Panc1 (cell line): ENCODE measurements at regions not wholly inside any gene's neighbourhood (a gene's known extent, or its start where the extent isn't known, plus 50 kb on each side); places are given as distances from the start of the nearest gene placed in this dataset.

ENCODE experiments used
- ATAC-seq: fragments of 200-7000 bp; cut with Tn5 transposase; 2 replicates; pipeline ENCODE4 v1.9.1; 2020; ENCODE audit warnings: mild to moderate bottlenecking, moderate library complexity
- BruUV-seq: library from RNA; stranded (reverse); fragments of 400-500 nt; replicated peaks from 2 replicates; lab custom pipeline; 2021; lab: Mats Ljungman, UMichigan
- CTCF ChIA-PET: fragments of 300-600 bp; sonication (Branson Sonifier 250); formaldehyde crosslinking; loops from one replicate; lab custom pipeline; 2022; ENCODE audit warnings: antibody characterized with exemption; lab: Charles Lee
- POLR2A ChIA-PET: fragments of 300-600 bp; sonication (Branson Sonifier 250); formaldehyde crosslinking; loops from one replicate; lab custom pipeline; 2022; ENCODE audit warnings: antibody characterized with exemption; lab: Charles Lee
- DNase-seq: peaks from one replicate; pipeline ENCODE4 v3.0.0-alpha.2; 2010; ENCODE audit warnings: low read depth, low spot score
- H3K27ac ChIP-seq: 2 replicates; pipeline ENCODE4 v1.5.1; 2011; ENCODE audit warnings: mild to moderate bottlenecking, low read length, inconsistent platforms
- H3K27me3 ChIP-seq: fragments of 200-500 bp; sonication (Bioruptor generic); 2 replicates; pipeline ENCODE4 v1.6.0; 2014; ENCODE audit warnings: low read length, inconsistent platforms; ENCODE audit not compliant: control insufficient read depth, insufficient read depth
- H3K36me3 ChIP-seq: fragments of 200-500 bp; sonication (Bioruptor generic); 2 replicates; pipeline ENCODE4 v1.5.1; 2014; ENCODE audit warnings: inconsistent platforms, mild to moderate bottlenecking, low read length, moderate library complexity; ENCODE audit not compliant: control insufficient read depth, insufficient read depth
- H3K4me1 ChIP-seq: 2 replicates; pipeline ENCODE4 v1.5.1; 2011; ENCODE audit warnings: inconsistent platforms, mild to moderate bottlenecking, low read length, moderate library complexity; ENCODE audit not compliant: control insufficient read depth, insufficient read depth
- H3K4me3 ChIP-seq, 2 experiments: 2 replicates each; pipeline ENCODE4 v1.5.1; 2011 to 2012; ENCODE audit warnings: low read depth in 2 of 2, low read length in 2 of 2, mild to moderate bottlenecking in 2 of 2, inconsistent platforms in 1 of 2, moderate library complexity in 1 of 2
- H3K9me3 ChIP-seq: fragments of 200-500 bp; sonication (Bioruptor generic); 2 replicates; pipeline ENCODE4 v1.5.1; 2014; ENCODE audit warnings: low read depth, mild to moderate bottlenecking, inconsistent platforms, low read length, moderate library complexity; ENCODE audit not compliant: control insufficient read depth, insufficient read depth
- CTCF ChIP-seq: fragments of 450-650 bp; IDR thresholded peaks from 2 replicates; pipeline ENCODE4 v1.5.1; 2017; ENCODE audit warnings: mild to moderate bottlenecking
- POLR2AphosphoS5 ChIP-seq: IDR thresholded peaks from 2 replicates; pipeline ENCODE4 v1.6.1; 2012; ENCODE audit warnings: mild to moderate bottlenecking, low read depth, low read length, moderate library complexity
- SIN3A ChIP-seq: IDR thresholded peaks from 2 replicates; pipeline ENCODE4 v1.6.1; 2012; ENCODE audit warnings: low read depth, mild to moderate bottlenecking, low read length, moderate library complexity, borderline replicate concordance; ENCODE audit not compliant: insufficient read depth
- TCF7L2 ChIP-seq: IDR thresholded peaks from 2 replicates; pipeline ENCODE4 v1.6.1; 2011; ENCODE audit warnings: mild to moderate bottlenecking, low read depth, low read length, inconsistent platforms
- in situ Hi-C: cut with HindIII; loops from 2 replicates; pipeline ENCODE4 v1.10.0; 2016; ENCODE audit warnings: low sequenced_read_pairs, low pct_unique_long_range_greater_than_20kb
- intact Hi-C: fragments of 100-400 bp; cut with micrococcal nuclease; formaldehyde crosslinking; loops from one replicate; pipeline ENCODE4 v1.10.0; 2022; ENCODE audit not compliant: unreplicated experiment
- TF ChIP-seq, protein P1 (sequence below), 2 experiments: IDR thresholded peaks; 2 replicates each; pipeline ENCODE4 v1.6.1; 2011 to 2012; ENCODE audit warnings: low read depth in 2 of 2, control low read depth in 1 of 2, low read length in 1 of 2, mild to moderate bottlenecking in 1 of 2, moderate library complexity in 1 of 2; ENCODE audit not compliant: insufficient read depth in 1 of 2

GRCh38 chr12:62166525-62166924 lies 93.7 kb upstream of the USP15 start:
- Histone ChIP-seq H3K27me3 (0 out of 2 replicates have a peak, but pooled peaks cover 2% of the 10 kb centered on the region), H3K4me1 (no peaks in the 10 kb centered on the region), H3K9me3 (no peaks in the 10 kb centered on the region), H3K27ac (no peak overlapping the region), H3K36me3 (no peaks in the 10 kb centered on the region), H3K4me3 (no peak overlapping the region)
- ATAC-seq (no peak), DNase-seq (no peak)
- TF ChIP-seq TCF7L2 (no peak), POLR2AphosphoS5 (no peak), SIN3A (no peak), CTCF (no peak)
- TF ChIP-seq, protein P1, sequence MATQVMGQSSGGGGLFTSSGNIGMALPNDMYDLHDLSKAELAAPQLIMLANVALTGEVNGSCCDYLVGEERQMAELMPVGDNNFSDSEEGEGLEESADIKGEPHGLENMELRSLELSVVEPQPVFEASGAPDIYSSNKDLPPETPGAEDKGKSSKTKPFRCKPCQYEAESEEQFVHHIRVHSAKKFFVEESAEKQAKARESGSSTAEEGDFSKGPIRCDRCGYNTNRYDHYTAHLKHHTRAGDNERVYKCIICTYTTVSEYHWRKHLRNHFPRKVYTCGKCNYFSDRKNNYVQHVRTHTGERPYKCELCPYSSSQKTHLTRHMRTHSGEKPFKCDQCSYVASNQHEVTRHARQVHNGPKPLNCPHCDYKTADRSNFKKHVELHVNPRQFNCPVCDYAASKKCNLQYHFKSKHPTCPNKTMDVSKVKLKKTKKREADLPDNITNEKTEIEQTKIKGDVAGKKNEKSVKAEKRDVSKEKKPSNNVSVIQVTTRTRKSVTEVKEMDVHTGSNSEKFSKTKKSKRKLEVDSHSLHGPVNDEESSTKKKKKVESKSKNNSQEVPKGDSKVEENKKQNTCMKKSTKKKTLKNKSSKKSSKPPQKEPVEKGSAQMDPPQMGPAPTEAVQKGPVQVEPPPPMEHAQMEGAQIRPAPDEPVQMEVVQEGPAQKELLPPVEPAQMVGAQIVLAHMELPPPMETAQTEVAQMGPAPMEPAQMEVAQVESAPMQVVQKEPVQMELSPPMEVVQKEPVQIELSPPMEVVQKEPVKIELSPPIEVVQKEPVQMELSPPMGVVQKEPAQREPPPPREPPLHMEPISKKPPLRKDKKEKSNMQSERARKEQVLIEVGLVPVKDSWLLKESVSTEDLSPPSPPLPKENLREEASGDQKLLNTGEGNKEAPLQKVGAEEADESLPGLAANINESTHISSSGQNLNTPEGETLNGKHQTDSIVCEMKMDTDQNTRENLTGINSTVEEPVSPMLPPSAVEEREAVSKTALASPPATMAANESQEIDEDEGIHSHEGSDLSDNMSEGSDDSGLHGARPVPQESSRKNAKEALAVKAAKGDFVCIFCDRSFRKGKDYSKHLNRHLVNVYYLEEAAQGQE (IDR thresholded peaks at IDR 0.05; ENCODE audit: insufficient read depth in 1 of 2, low read depth in 2 of 2, low read length in 1 of 2) = no peak
- ChIA-PET POLR2A (no interaction called here), CTCF (no interaction called here)
- BruUV-seq = no TSS peak
- intact Hi-C loops = no loop called here
- in situ Hi-C loops = no loop called here

GRCh38 chr12:62168411-62168810 lies 91.8 kb upstream of the USP15 start:
- Histone ChIP-seq H3K9me3 (no peaks in the 10 kb centered on the region), H3K4me1 (no peaks in the 10 kb centered on the region), H3K4me3 (no peak overlapping the region), H3K27ac (no peak overlapping the region), H3K27me3 (peaks cover 3% of the 10 kb centered on the region; the same call in 1 of the 2 replicates), H3K36me3 (no peaks in the 10 kb centered on the region)
- BruUV-seq = no TSS peak
- no peak for TF ChIP-seq SIN3A
- TF ChIP-seq POLR2AphosphoS5 = no peak
- TF ChIP-seq CTCF = no peak
- TF ChIP-seq TCF7L2 = no peak
- TF ChIP-seq, protein P1 (IDR thresholded peaks at IDR 0.05; ENCODE audit: insufficient read depth in 1 of 2, low read depth in 2 of 2, low read length in 1 of 2) = no peak
- intact Hi-C loops = no loop called here
- no peak for ATAC-seq
- in situ Hi-C loops = no loop called here
- DNase-seq = no peak
- ChIA-PET POLR2A (no interaction called here), CTCF (no interaction called here)
